Embryonic facial prominence (tissue), 1 donor: ENCODE measurements at regions not wholly inside any gene's neighbourhood (a gene's known extent, or its start where the extent isn't known, plus 50 kb on each side); places are given as distances from the start of the nearest gene placed in this dataset.
"Not testable (repeated sequence)": the region's sequence is repeated elsewhere in the genome, so short reads cannot be mapped to it uniquely, and the experiment has no call there.

Experiments used
- DNase-seq: peaks from one replicate; pipeline ENCODE4 v3.0.0-alpha.2; 2016; ENCODE audit errors: extremely low spot score

- DNase-seq = no peak
Measured at GRCh38 chr9:29514862-29515261, 1941.6 kb upstream of the C9orf72 start.

GRCh38 chr9:29548436-29548835, 1975.2 kb upstream of the C9orf72 start:
- DNase-seq = no peak

GRCh38 chr9:29555502-29555901, 1982.2 kb upstream of the C9orf72 start:
- no peak for DNase-seq

GRCh38 chr9:29556317-29556716, 1983.0 kb upstream of the C9orf72 start:
- no peak for DNase-seq

GRCh38 chr9:29556746-29557145, 1983.5 kb upstream of the C9orf72 start:
- no peak for DNase-seq

GRCh38 chr9:29564564-29564963, 1991.3 kb upstream of the C9orf72 start:
- no peak for DNase-seq

- DNase-seq = no peak
Measured at GRCh38 chr9:29575219-29575618, 2001.9 kb upstream of the C9orf72 start.

- no peak for DNase-seq
Measured at GRCh38 chr9:29588361-29588760, 2015.1 kb upstream of the C9orf72 start.

- DNase-seq = no peak
Measured at GRCh38 chr9:29609282-29609681, 2036.0 kb upstream of the C9orf72 start.

- DNase-seq = no peak
Measured at GRCh38 chr9:29613773-29614172, 2040.5 kb upstream of the C9orf72 start.

GRCh38 chr9:29616844-29617243, 2043.6 kb upstream of the C9orf72 start:
- DNase-seq = no peak

- no peak for DNase-seq
Measured at GRCh38 chr9:29625292-29625731, 2052.0 kb upstream of the C9orf72 start.

GRCh38 chr9:29625931-29626330, 2052.7 kb upstream of the C9orf72 start:
- DNase-seq = no peak

GRCh38 chr9:29628856-29629255, 2055.6 kb upstream of the C9orf72 start:
- not testable (repeated sequence) for DNase-seq

- DNase-seq = no peak
Measured at GRCh38 chr9:29637471-29638237, 2064.4 kb upstream of the C9orf72 start.

GRCh38 chr9:29640507-29640906, 2067.2 kb upstream of the C9orf72 start:
- no peak for DNase-seq

- no peak for DNase-seq
Measured at GRCh38 chr9:29644514-29644913, 2071.2 kb upstream of the C9orf72 start.

GRCh38 chr9:29647451-29647850, 2074.2 kb upstream of the C9orf72 start:
- DNase-seq = no peak

- no peak for DNase-seq
Measured at GRCh38 chr9:29648132-29648531, 2074.9 kb upstream of the C9orf72 start.

- DNase-seq = no peak
Measured at GRCh38 chr9:29648601-29649000, 2075.3 kb upstream of the C9orf72 start.

GRCh38 chr9:29656641-29657406, 2083.5 kb upstream of the C9orf72 start:
- no peak for DNase-seq

- DNase-seq = no peak
Measured at GRCh38 chr9:29657821-29658220, 2084.5 kb upstream of the C9orf72 start.

GRCh38 chr9:29659014-29659413, 2085.7 kb upstream of the C9orf72 start:
- no peak for DNase-seq
